IMR-90 (cell line): ENCODE measurements at regions not wholly inside any gene's neighbourhood (a gene's known extent, or its start where the extent isn't known, plus 50 kb on each side); places are given as distances from the start of the nearest gene placed in this dataset.

Source experiments
- ATAC-seq: fragments of 200-7000 bp; cut with Tn5 transposase; 2 replicates; pipeline ENCODE4 v1.9.1; 2020; ENCODE audit warnings: low read depth, mild to moderate bottlenecking, moderate library complexity
- BruUV-seq: library from RNA; stranded (reverse); fragments of 400-500 nt; replicated peaks from 2 replicates; lab custom pipeline; 2021; lab: Mats Ljungman, UMichigan
- CTCF ChIA-PET: fragments of 300-600 bp; formaldehyde crosslinking; extraction: SDS; loops from one replicate; lab custom pipeline; 2021; ENCODE audit warnings: antibody characterized with exemption; lab: Yijun Ruan, JAX
- POLR2A ChIA-PET: fragments of 300-600 bp; sonication (Branson Sonifier 250); formaldehyde crosslinking; loops from one replicate; lab custom pipeline; 2022; ENCODE audit warnings: antibody characterized with exemption; ENCODE audit not compliant: unreplicated experiment; lab: Charles Lee
- DNase-seq: peaks from one replicate; pipeline ENCODE4 v3.0.0; 2013
- H2AFZ ChIP-seq: replicated peaks from 2 replicates; pipeline ENCODE3; 2013; ENCODE audit warnings: low read length, mild to moderate bottlenecking; ENCODE audit not compliant: poor library complexity
- H2AK5ac ChIP-seq: 2 replicates; pipeline ENCODE4 v1.6.1; 2013; ENCODE audit warnings: low read depth, low read length, inconsistent platforms
- H2AK9ac ChIP-seq: replicated peaks from 2 replicates; pipeline ENCODE3; 2013; ENCODE audit warnings: mild to moderate bottlenecking, low read depth, low read length, moderate library complexity; ENCODE audit not compliant: poor library complexity
- H2BK120ac ChIP-seq: 2 replicates; pipeline ENCODE4 v1.6.1; 2013; ENCODE audit warnings: low read depth, low read length, inconsistent platforms
- H2BK15ac ChIP-seq: 3 replicates; pipeline ENCODE4 v1.6.1; 2013; ENCODE audit warnings: low read depth, low read length, inconsistent platforms
- H2BK20ac ChIP-seq: 2 replicates; pipeline ENCODE4 v1.6.1; 2013; ENCODE audit warnings: low read depth, mild to moderate bottlenecking, inconsistent platforms, low read length, moderate library complexity
- H2BK5ac ChIP-seq: 2 replicates; pipeline ENCODE4 v1.6.1; 2013; ENCODE audit warnings: mild to moderate bottlenecking, low read depth, low read length, inconsistent platforms; ENCODE audit not compliant: poor library complexity, severe bottlenecking
- H3K14ac ChIP-seq: replicated peaks from 2 replicates; pipeline ENCODE4 v1.6.1; 2013; ENCODE audit warnings: low read depth, low read length, inconsistent platforms
- H3K18ac ChIP-seq: 2 replicates; pipeline ENCODE4 v1.6.1; 2013; ENCODE audit warnings: low read depth, low read length, control low read depth
- H3K23ac ChIP-seq: 2 replicates; pipeline ENCODE4 v1.6.1; 2013; ENCODE audit warnings: low read depth, low read length, inconsistent platforms
- H3K27ac ChIP-seq: 2 replicates; pipeline ENCODE4 v1.5.1; 2013; ENCODE audit warnings: mild to moderate bottlenecking, control low read depth, low read length; ENCODE audit not compliant: insufficient read depth
- H3K27me3 ChIP-seq: 2 replicates; pipeline ENCODE4 v1.6.1; 2013; ENCODE audit warnings: low read length; ENCODE audit not compliant: control insufficient read depth, insufficient read depth
- H3K36me3 ChIP-seq: 2 replicates; pipeline ENCODE4 v1.6.1; 2013; ENCODE audit warnings: low read length, mixed read lengths; ENCODE audit not compliant: control insufficient read depth, insufficient read depth
- H3K4ac ChIP-seq: 2 replicates; pipeline ENCODE4 v1.6.1; 2013; ENCODE audit warnings: low read depth, low read length, inconsistent platforms
- H3K4me1 ChIP-seq: 2 replicates; pipeline ENCODE4 v1.6.1; 2013; ENCODE audit warnings: low read length, mixed read lengths; ENCODE audit not compliant: control insufficient read depth, insufficient read depth
- H3K4me2 ChIP-seq: 2 replicates; pipeline ENCODE4 v1.6.1; 2013; ENCODE audit warnings: low read depth, mild to moderate bottlenecking, control low read depth, low read length, moderate library complexity
- H3K4me3 ChIP-seq: 2 replicates; pipeline ENCODE4 v1.5.1; 2013; ENCODE audit warnings: low read depth, mild to moderate bottlenecking, control low read depth, low read length, moderate library complexity; ENCODE audit not compliant: insufficient read depth
- H3K56ac ChIP-seq: 2 replicates; pipeline ENCODE4 v1.6.1; 2013; ENCODE audit warnings: low read length, inconsistent platforms; ENCODE audit not compliant: insufficient read depth; ENCODE audit errors: extremely low read depth
- H3K79me1 ChIP-seq, 2 experiments: 2 replicates each; pipeline ENCODE4 v1.6.1; 2013; ENCODE audit warnings: low read length in 2 of 2, inconsistent platforms in 1 of 2, low read depth in 1 of 2
- H3K9ac ChIP-seq: 2 replicates; pipeline ENCODE4 v1.6.1; 2013; ENCODE audit warnings: low read depth, low read length, control low read depth
- H3K9me1 ChIP-seq: 2 replicates; pipeline ENCODE4 v1.6.1; 2013; ENCODE audit warnings: low read length, inconsistent platforms; ENCODE audit not compliant: insufficient read depth
- H3K9me3 ChIP-seq: 2 replicates; pipeline ENCODE4 v1.6.1; 2013; ENCODE audit warnings: low read length; ENCODE audit not compliant: control insufficient read depth, insufficient read depth
- H4K20me1 ChIP-seq: 2 replicates; pipeline ENCODE4 v1.6.1; 2013; ENCODE audit warnings: low read length, inconsistent platforms; ENCODE audit not compliant: insufficient read depth
- H4K5ac ChIP-seq: 2 replicates; pipeline ENCODE4 v1.6.1; 2013; ENCODE audit warnings: mild to moderate bottlenecking, low read depth, low read length, control low read depth
- H4K8ac ChIP-seq, 2 experiments: 2 replicates each; pipeline ENCODE4 v1.6.1; 2013; ENCODE audit warnings: low read depth in 2 of 2, low read length in 2 of 2, control low read depth in 1 of 2, inconsistent platforms in 1 of 2
- H4K91ac ChIP-seq: 2 replicates; pipeline ENCODE4 v1.6.1; 2013; ENCODE audit warnings: low read depth, low read length, inconsistent platforms; ENCODE audit not compliant: insufficient read depth
- BHLHE40 ChIP-seq: fragments of 150-350 bp; IDR thresholded peaks from 2 replicates; pipeline ENCODE4 v1.6.1; 2016; ENCODE audit warnings: mild to moderate bottlenecking, low read depth, low read length
- CEBPB ChIP-seq: IDR thresholded peaks from 2 replicates; pipeline ENCODE4 v1.6.1; 2012; ENCODE audit warnings: low read depth, low read length, improper control_type of control experiment
- CHD1 ChIP-seq: IDR thresholded peaks from 2 replicates; pipeline ENCODE4 v1.6.1; 2012; ENCODE audit warnings: low read depth, low read length, improper control_type of control experiment
- FOS ChIP-seq: fragments of 150-350 bp; IDR thresholded peaks from 2 replicates; pipeline ENCODE4 v1.6.1; 2016; ENCODE audit warnings: low read depth, low read length
- MAFK ChIP-seq: IDR thresholded peaks from 2 replicates; pipeline ENCODE4 v1.6.1; 2012; ENCODE audit warnings: low read depth, low read length, improper control_type of control experiment
- MAZ ChIP-seq: IDR thresholded peaks from 2 replicates; pipeline ENCODE4 v1.6.1; 2012; ENCODE audit warnings: low read depth, mild to moderate bottlenecking, low read length, improper control_type of control experiment, moderate library complexity, borderline replicate concordance
- MXI1 ChIP-seq: IDR thresholded peaks from 2 replicates; pipeline ENCODE4 v1.6.1; 2012; ENCODE audit warnings: low read depth, mild to moderate bottlenecking, low read length, moderate library complexity, borderline replicate concordance
- NFE2L2 ChIP-seq: fragments of 150-350 bp; IDR thresholded peaks from 2 replicates; pipeline ENCODE4 v1.6.1; 2016; ENCODE audit warnings: low read depth, mild to moderate bottlenecking, low read length
- POLR2A ChIP-seq: IDR thresholded peaks from 2 replicates; pipeline ENCODE4 v1.6.1; 2012; ENCODE audit warnings: mild to moderate bottlenecking, low read depth, low read length
- RAD21 ChIP-seq: IDR thresholded peaks from 2 replicates; pipeline ENCODE4 v1.6.1; 2012; ENCODE audit warnings: low read length, improper control_type of control experiment
- RCOR1 ChIP-seq: IDR thresholded peaks from 2 replicates; pipeline ENCODE4 v1.6.1; 2012; ENCODE audit warnings: mild to moderate bottlenecking, low read length, improper control_type of control experiment; ENCODE audit not compliant: insufficient replicate concordance
- RFX5 ChIP-seq: IDR thresholded peaks from 2 replicates; pipeline ENCODE4 v1.8.0; 2012; ENCODE audit warnings: low read depth, mild to moderate bottlenecking, low read length, moderate library complexity
- SMC3 ChIP-seq: fragments of 150-350 bp; IDR thresholded peaks from 2 replicates; pipeline ENCODE4 v1.6.1; 2016; ENCODE audit warnings: low read depth, mild to moderate bottlenecking, antibody characterized with exemption, low read length, moderate library complexity
- WGBS, 2 experiments: methylation state at CpG; one replicate each; pipeline versions ENCODE4 v1.1.5 to v1.1.7; 2013; ENCODE audit warnings: missing lambda C conversion rate in 2 of 2; ENCODE audit not compliant: insufficient read length in 1 of 2; ENCODE audit errors: extremely low coverage in 2 of 2; 5-methylcytosine and 5-hydroxymethylcytosine counted together
- dilution Hi-C: fragments of 300-500 bp; cut with HindIII; formaldehyde crosslinking; loops from one replicate; pipeline ENCODE4 v1.14.3; 2018; ENCODE audit warnings: low sequenced_read_pairs; ENCODE audit not compliant: unreplicated experiment
- in situ Hi-C: fragments of 300-500 bp; cut with MboI; formaldehyde crosslinking; loops from 3 replicates; pipeline ENCODE4 v1.14.3; 2019; ENCODE audit warnings: low sequenced_read_pairs, inconsistent platforms, mixed read lengths
- intact Hi-C: fragments of 100-400 bp; cut with micrococcal nuclease; formaldehyde crosslinking; loops from 2 replicates; pipeline ENCODE4 v1.10.0; 2022
- TF ChIP-seq, protein P1 (sequence below): conservative IDR thresholded peaks from 2 replicates; pipeline ENCODE4 v1.5.1; 2012; ENCODE audit warnings: mild to moderate bottlenecking, low read depth, low read length, improper control_type of control experiment
- TF ChIP-seq, protein P2 (sequence below): fragments of 150-350 bp; IDR thresholded peaks from 2 replicates; pipeline ENCODE4 v1.6.1; 2017; ENCODE audit warnings: mild to moderate bottlenecking, antibody characterized with exemption, low read length, low read depth

DNA sequence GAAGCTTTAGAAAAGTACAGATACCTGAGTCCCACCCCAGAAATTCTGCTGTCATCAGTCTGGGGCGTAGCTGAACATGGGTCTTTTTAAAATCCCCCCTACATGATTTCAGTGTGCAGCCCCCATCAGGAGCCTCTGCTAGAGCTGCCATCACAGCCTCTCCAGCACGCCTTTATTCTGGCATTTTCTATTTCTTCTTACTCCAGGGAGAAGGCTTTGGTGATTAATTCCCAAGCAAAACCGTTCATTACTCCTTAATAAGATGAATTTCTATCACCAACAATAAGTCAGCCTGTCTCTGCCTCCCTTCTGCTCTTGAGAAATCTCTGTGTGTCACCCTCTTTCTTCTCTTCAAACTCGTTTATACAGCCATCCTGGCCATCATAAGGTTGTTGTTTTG, 160.3 kb downstream of the KATNAL1 start:
- intact Hi-C loops = no loop called here
- Histone ChIP-seq H3K4me1 (peaks cover 12% of the 10 kb centered on the region), H3K4ac (no peak overlapping the region), H3K4me3 (no peak overlapping the region), H4K91ac (no peak overlapping the region), H2AK9ac (no peak overlapping the region), H2BK5ac (no peak overlapping the region), H3K9me1 (peaks cover 10% of the 10 kb centered on the region; the same call in 1 of the 2 replicates), H3K79me1 (no peaks in the 10 kb centered on the region), H2BK15ac (no peak overlapping the region), H2AFZ (no peak overlapping the region), H2AK5ac (no peak overlapping the region), H4K20me1 (peaks cover 14% of the 10 kb centered on the region), H3K4me2 (no peak overlapping the region), H3K18ac (no peak overlapping the region), H3K14ac (no peak overlapping the region), H3K36me3 (no peaks in the 10 kb centered on the region), H3K9ac (no peak overlapping the region), H3K23ac (no peak overlapping the region), H2BK20ac (no peak overlapping the region), H4K8ac (no peak overlapping the region), H3K9me3 (peaks cover 5% of the 10 kb centered on the region), H4K5ac (no peak overlapping the region), H2BK120ac (no peak overlapping the region), H3K27me3 (peaks cover 6% of the 10 kb centered on the region; the same call in 1 of the 2 replicates), H3K56ac (no peak overlapping the region), H3K27ac (no peak overlapping the region)
- dilution Hi-C loops = no loop called here
- ATAC-seq (no peak), DNase-seq (no peak)
- TF ChIP-seq RAD21 (no peak), MXI1 (no peak), FOS (no peak), NFE2L2 (no peak), CHD1 (no peak), RCOR1 (no peak), SMC3 (no peak), RFX5 (no peak), CEBPB (no peak), BHLHE40 (no peak), MAZ (no peak), MAFK (no peak), POLR2A (no peak)
- TF ChIP-seq, protein P1, sequence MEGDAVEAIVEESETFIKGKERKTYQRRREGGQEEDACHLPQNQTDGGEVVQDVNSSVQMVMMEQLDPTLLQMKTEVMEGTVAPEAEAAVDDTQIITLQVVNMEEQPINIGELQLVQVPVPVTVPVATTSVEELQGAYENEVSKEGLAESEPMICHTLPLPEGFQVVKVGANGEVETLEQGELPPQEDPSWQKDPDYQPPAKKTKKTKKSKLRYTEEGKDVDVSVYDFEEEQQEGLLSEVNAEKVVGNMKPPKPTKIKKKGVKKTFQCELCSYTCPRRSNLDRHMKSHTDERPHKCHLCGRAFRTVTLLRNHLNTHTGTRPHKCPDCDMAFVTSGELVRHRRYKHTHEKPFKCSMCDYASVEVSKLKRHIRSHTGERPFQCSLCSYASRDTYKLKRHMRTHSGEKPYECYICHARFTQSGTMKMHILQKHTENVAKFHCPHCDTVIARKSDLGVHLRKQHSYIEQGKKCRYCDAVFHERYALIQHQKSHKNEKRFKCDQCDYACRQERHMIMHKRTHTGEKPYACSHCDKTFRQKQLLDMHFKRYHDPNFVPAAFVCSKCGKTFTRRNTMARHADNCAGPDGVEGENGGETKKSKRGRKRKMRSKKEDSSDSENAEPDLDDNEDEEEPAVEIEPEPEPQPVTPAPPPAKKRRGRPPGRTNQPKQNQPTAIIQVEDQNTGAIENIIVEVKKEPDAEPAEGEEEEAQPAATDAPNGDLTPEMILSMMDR = no peak
- TF ChIP-seq, protein P2, sequence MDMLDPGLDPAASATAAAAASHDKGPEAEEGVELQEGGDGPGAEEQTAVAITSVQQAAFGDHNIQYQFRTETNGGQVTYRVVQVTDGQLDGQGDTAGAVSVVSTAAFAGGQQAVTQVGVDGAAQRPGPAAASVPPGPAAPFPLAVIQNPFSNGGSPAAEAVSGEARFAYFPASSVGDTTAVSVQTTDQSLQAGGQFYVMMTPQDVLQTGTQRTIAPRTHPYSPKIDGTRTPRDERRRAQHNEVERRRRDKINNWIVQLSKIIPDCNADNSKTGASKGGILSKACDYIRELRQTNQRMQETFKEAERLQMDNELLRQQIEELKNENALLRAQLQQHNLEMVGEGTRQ = no peak
- in situ Hi-C loops = loop anchor here (25.0 kb wide), 1 partner anchor 890 kb away; no protein-coding TSS in a partner anchor
- WGBS, 2 experiments = 42% methylated on average over 2 of the region's 4 CpGs; no CpG with 5 or more reads in 1 of the 2 experiments
- CTCF ChIA-PET = no interaction called here
- no TSS peak for BruUV-seq
- POLR2A ChIA-PET = no interaction called here
